ENCODE measurements at regions not wholly inside any gene's neighbourhood (a gene's known extent, or its start where the extent isn't known, plus 50 kb on each side); places are given as distances from the start of the nearest gene placed in this dataset.

DNA sequence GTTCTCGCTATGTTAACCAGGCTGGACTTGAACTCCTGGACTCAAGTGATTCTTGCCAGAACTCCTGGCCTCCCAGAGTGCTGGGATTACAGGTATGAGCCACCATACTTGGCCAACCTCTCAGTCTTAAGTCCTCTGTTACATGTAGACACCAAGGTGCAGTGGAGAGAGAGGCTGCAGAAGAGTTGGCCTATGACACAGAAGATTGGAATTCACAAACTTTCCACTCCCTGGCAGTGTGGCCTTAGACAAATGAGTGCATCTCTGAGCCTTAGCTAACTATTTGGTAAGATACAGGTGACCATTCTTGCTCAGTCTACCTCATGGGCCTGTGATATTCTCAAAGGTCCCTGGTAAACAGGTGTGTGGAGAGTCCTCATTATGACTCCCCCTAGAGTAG, 159.7 kb downstream of the MYCN start:
- H2BK120ac ChIP-seq (ENCODE audit: low read depth, low read length) = no peak overlapping the region
- H3K9ac ChIP-seq (ENCODE audit: low read depth, low read length) = no peak overlapping the region
- WGBS, 2 experiments (ENCODE audit: extremely low coverage in 2 of 2, insufficient read length in 1 of 2) = no CpG with 5 or more reads among the region's 1 CpG
- TF ChIP-seq FOS (IDR thresholded peaks at IDR 0.05; ENCODE audit: low read depth, low read length) = no peak
- no peak for TF ChIP-seq SMC3 (IDR thresholded peaks at IDR 0.05; ENCODE audit: low read depth, low read length)
- no peak overlapping the region for H2AK9ac ChIP-seq (replicated peaks; ENCODE audit: low read depth, low read length, poor library complexity)
- no peak overlapping the region for H3K27ac ChIP-seq (ENCODE audit: insufficient read depth, low read length)
- ATAC-seq (ENCODE audit: low read depth) = no peak
- no peak overlapping the region for H2AK5ac ChIP-seq (ENCODE audit: low read depth, low read length)
- H3K14ac ChIP-seq (replicated peaks; ENCODE audit: low read depth, low read length) = no peak overlapping the region
- H2BK15ac ChIP-seq (ENCODE audit: low read depth, low read length) = no peak overlapping the region
- no peak overlapping the region for H4K5ac ChIP-seq (ENCODE audit: low read depth, low read length)
- no peak overlapping the region for H3K4me2 ChIP-seq (ENCODE audit: low read depth, low read length)
- H3K9me3 ChIP-seq (ENCODE audit: control insufficient read depth, insufficient read depth, low read length) = peaks cover 30% of the 10 kb centered on the region
- H2BK20ac ChIP-seq (ENCODE audit: low read depth, low read length) = no peak overlapping the region
- H4K91ac ChIP-seq (ENCODE audit: insufficient read depth, low read depth, low read length) = no peak overlapping the region
- no peak overlapping the region for H3K56ac ChIP-seq (ENCODE audit: extremely low read depth, insufficient read depth, low read length)
- no peak for DNase-seq
- intact Hi-C loops (cut with micrococcal nuclease) = no loop called here
- no peaks in the 10 kb centered on the region for H3K9me1 ChIP-seq (ENCODE audit: insufficient read depth, low read length)
- H2AFZ ChIP-seq (replicated peaks; ENCODE audit: low read length, poor library complexity) = no peak overlapping the region
- H3K18ac ChIP-seq (ENCODE audit: low read depth, low read length) = no peak overlapping the region
- H3K23ac ChIP-seq (ENCODE audit: low read depth, low read length) = no peak overlapping the region
- no peak overlapping the region for H3K4me3 ChIP-seq (ENCODE audit: insufficient read depth, low read depth, low read length)
- BruUV-seq (replicated peaks) = no TSS peak
- in situ Hi-C loops (cut with MboI; ENCODE audit: low sequenced_read_pairs) = no loop called here
- no peaks in the 10 kb centered on the region for H3K36me3 ChIP-seq (ENCODE audit: control insufficient read depth, insufficient read depth, low read length)
- H2BK5ac ChIP-seq (ENCODE audit: low read depth, low read length, poor library complexity, severe bottlenecking) = no peak overlapping the region
- no peaks in the 10 kb centered on the region for H4K20me1 ChIP-seq (ENCODE audit: insufficient read depth, low read length)
- CTCF ChIA-PET = no interaction called here
- H3K4ac ChIP-seq (ENCODE audit: low read depth, low read length) = no peak overlapping the region
- POLR2A ChIA-PET (ENCODE audit: unreplicated experiment) = no interaction called here
- no peaks in the 10 kb centered on the region for H3K4me1 ChIP-seq (ENCODE audit: control insufficient read depth, insufficient read depth, low read length)
- no peaks in the 10 kb centered on the region for H3K27me3 ChIP-seq (ENCODE audit: control insufficient read depth, insufficient read depth, low read length)
- H3K79me1 ChIP-seq (ENCODE audit: low read depth in 1 of 2, low read length in 2 of 2) = no peaks in the 10 kb centered on the region
- dilution Hi-C loops (cut with HindIII; ENCODE audit: low sequenced_read_pairs, unreplicated experiment) = no loop called here
- no peak overlapping the region for H4K8ac ChIP-seq (ENCODE audit: low read depth in 2 of 2, low read length in 2 of 2)

Data from IMR-90 (cell line).